Left hindlimb (tissue), 1 donor: ENCODE measurements at regions not wholly inside any gene's neighbourhood (a gene's known extent, or its start where the extent isn't known, plus 50 kb on each side); places are given as distances from the start of the nearest gene placed in this dataset.
A peak's percentile ranks its signal among the peaks of the same experiment; 100 is the strongest.

ENCODE experiments used
- DNase-seq: peaks from one replicate; pipeline ENCODE4 v3.0.0-alpha.2; 2018

DNA sequence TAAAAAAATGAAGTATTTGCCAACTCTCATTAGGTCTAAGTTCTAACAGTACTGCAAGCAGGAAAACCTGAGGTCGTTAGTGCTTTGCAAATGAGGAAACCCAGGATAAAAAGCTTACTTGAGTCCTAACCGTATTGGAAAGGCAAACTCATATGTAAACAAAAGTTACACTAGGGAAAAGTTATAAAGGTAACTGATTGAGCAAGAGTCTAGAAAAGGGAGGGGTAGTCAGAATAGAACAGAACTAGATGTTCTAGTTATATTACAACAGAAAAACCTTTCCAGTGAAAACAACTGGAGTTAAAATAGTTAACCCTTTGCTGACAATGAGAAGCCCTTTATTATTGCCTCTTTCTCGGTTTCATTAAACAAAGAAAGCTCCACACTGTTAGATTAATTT is 66.4 kb upstream of the MAOA start:
- no peak for DNase-seq

DNA sequence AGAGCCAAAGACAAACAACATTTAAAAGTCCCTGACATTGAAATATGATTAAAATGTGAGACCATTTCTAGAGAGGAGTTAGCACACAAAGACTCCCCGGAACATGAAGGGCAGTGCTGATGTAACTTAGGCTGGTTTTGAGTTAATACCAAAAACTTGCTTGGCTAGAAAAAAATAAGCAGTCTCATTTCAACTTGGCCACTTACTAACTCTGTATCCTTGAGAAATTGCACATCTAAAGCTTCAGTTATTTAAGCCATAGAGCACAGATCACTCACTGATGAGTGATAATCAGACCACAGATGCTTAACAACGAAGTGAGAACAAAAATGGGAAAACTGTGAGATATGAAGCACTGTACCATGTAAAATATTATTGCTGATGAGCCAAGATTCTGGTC is 65.9 kb upstream of the MAOA start:
- no peak for DNase-seq

GRCh38 chrX:43592597-43592996 is 63.5 kb upstream of the MAOA start:
- peak; percentile 18 for DNase-seq

GRCh38 chrX:43595931-43596330 is 60.2 kb upstream of the MAOA start:
- DNase-seq, result no peak

DNA sequence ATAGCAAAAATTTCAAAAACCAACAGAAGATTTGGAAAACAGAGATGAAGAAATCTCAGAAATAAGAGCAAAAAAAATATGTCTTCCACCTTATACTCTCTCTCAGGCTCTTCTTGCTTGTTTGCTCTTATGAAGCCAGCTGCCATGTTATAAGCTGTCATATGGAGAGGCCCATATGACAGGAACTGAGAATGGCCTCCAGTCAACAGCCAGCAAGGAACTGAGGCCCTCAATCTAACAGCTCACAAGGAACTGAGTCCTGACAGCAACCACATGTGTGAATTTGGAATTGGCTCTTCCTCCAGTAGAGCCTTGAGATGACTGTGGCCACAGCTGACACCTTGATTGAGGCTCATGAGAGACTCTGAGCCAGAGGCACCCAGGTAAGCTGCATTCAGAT is 51.3 kb upstream of the MAOA start:
- no peak for DNase-seq

DNA sequence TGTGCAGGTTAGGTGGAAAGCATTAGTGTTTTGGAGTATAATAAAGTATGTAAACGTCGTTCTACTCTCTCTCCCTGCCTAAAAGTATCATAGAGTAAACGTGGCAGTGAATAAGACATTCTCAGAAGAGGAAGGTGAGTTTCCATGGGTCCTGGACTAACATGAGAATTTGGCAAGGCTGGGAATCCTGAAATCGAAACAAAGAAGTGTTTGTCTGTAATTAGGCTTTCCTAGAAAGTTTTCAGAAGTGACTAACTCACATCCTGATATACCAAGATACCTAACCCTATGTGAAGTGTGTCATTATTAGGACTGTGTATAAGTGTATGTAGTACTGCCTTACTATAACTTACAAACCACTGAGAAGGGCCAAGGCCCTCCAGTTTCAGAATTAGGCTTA is 50.7 kb upstream of the MAOA start:
- no peak for DNase-seq
